HepG2 (cell line): ENCODE measurements at regions not wholly inside any gene's neighbourhood (a gene's known extent, or its start where the extent isn't known, plus 50 kb on each side); places are given as distances from the start of the nearest gene placed in this dataset.

ENCODE experiments used
- ATAC-seq: fragments of 200-7000 bp; cut with Tn5 transposase; 3 replicates; pipeline ENCODE4 v1.9.1; 2020; ENCODE audit warnings: mild to moderate bottlenecking, moderate library complexity
- BruUV-seq: library from RNA; stranded (reverse); fragments of 400-500 nt; replicated peaks from 2 replicates; lab custom pipeline; 2021; lab: Mats Ljungman, UMichigan
- CTCF ChIA-PET: fragments of 300-600 bp; formaldehyde crosslinking; extraction: SDS; loops from one replicate; lab custom pipeline; 2021; ENCODE audit warnings: low total read pairs, inconsistent platforms, low intra/inter-chr PET ratio; lab: Yijun Ruan, JAX
- POLR2A ChIA-PET: fragments of 350-600 bp; sonication (Branson Sonifier 250); formaldehyde crosslinking; loops from one replicate; lab custom pipeline; 2020; ENCODE audit warnings: antibody characterized with exemption, inconsistent platforms; lab: Yijun Ruan, JAX
- DNase-seq: peaks from one replicate; pipeline ENCODE4 v3.0.0-alpha.2; 2015; ENCODE audit warnings: low spot score
- FAIRE-seq: peaks from 3 replicates; lab custom pipeline; 2011; peaks lifted over from hg19 to GRCh38; lab: Jason Lieb, UNC
- H2AFZ ChIP-seq: one replicate; pipeline ENCODE4 v1.6.1; 2011; ENCODE audit warnings: low read length, inconsistent platforms
- H3K27ac ChIP-seq: fragments of 300-600 bp; 3 replicates; pipeline ENCODE4 v1.8.0; 2011; ENCODE audit warnings: mixed run types, mild to moderate bottlenecking, mixed read lengths, low read length, inconsistent platforms; ENCODE audit not compliant: insufficient read depth; ENCODE audit errors: extremely low read length
- H3K27me3 ChIP-seq, 2 experiments: fragments of 200-600 bp in 1 of 2; 2 replicates in 1 of 2; 3 replicates in 1 of 2; pipeline versions ENCODE4 v1.6.0 to v1.8.0; 2011; ENCODE audit warnings: low read length in 2 of 2, mild to moderate bottlenecking in 2 of 2, moderate library complexity in 2 of 2, inconsistent platforms in 1 of 2; ENCODE audit not compliant: insufficient read depth in 2 of 2, control insufficient read depth in 1 of 2
- H3K36me3 ChIP-seq, 2 experiments: fragments of 200-600 bp in 1 of 2; replicated peaks in 1 of 2; 2 replicates in 1 of 2; 3 replicates in 1 of 2; pipeline versions ENCODE4 v1.5.1 to v1.8.0; 2011; ENCODE audit warnings: low read length in 2 of 2, inconsistent platforms in 1 of 2; ENCODE audit not compliant: insufficient read depth in 2 of 2, control insufficient read depth in 1 of 2
- H3K4me1 ChIP-seq: 2 replicates; pipeline ENCODE4 v1.5.1; 2012; ENCODE audit warnings: low read length, inconsistent platforms; ENCODE audit not compliant: insufficient read depth
- H3K4me2 ChIP-seq: 2 replicates; pipeline ENCODE4 v1.6.0; 2011; ENCODE audit warnings: low read depth, low read length, inconsistent platforms
- H3K4me3 ChIP-seq, 3 experiments: fragments of 200-600 bp in 1 of 3; sonication (generic), shearing (Covaris generic) in 1 of 3; replicated peaks in 1 of 3; 2 replicates each; pipeline ENCODE4 v1.5.1; 2011 to 2016; ENCODE audit warnings: low read length in 3 of 3, inconsistent platforms in 2 of 3, low read depth in 2 of 3, mild to moderate bottlenecking in 2 of 3, control low read depth in 1 of 3, mixed read lengths in 1 of 3; ENCODE audit not compliant: insufficient read depth in 1 of 3
- H3K79me2 ChIP-seq: one replicate; pipeline ENCODE4 v1.6.1; 2011; ENCODE audit warnings: low read length, inconsistent platforms; ENCODE audit not compliant: insufficient read depth
- H3K9ac ChIP-seq: 2 replicates; pipeline ENCODE4 v1.6.0; 2011; ENCODE audit warnings: mild to moderate bottlenecking, low read depth, low read length, inconsistent platforms; ENCODE audit not compliant: insufficient read depth
- H3K9me3 ChIP-seq: 2 replicates; pipeline ENCODE4 v1.5.1; 2012; ENCODE audit warnings: mild to moderate bottlenecking, low read length
- H4K20me1 ChIP-seq: 2 replicates; pipeline ENCODE4 v1.6.0; 2011; ENCODE audit warnings: inconsistent platforms, mild to moderate bottlenecking, low read length, moderate library complexity; ENCODE audit not compliant: insufficient read depth
- ARHGAP35 ChIP-seq: sonication (generic); formaldehyde crosslinking; IDR thresholded peaks from 2 replicates; pipeline ENCODE4 v1.9.0; 2022; ENCODE audit warnings: mild to moderate bottlenecking, inconsistent platforms, moderate library complexity, missing genetic modification reagents, borderline replicate concordance
- HINFP ChIP-seq: sonication (generic); formaldehyde crosslinking; IDR thresholded peaks from 2 replicates; pipeline ENCODE4 v1.4.0; 2020; ENCODE audit warnings: low read depth, mild to moderate bottlenecking, missing genetic modification reagents
- MAFF ChIP-seq: IDR thresholded peaks from 2 replicates; pipeline ENCODE4 v1.6.1; 2011; ENCODE audit warnings: low read depth, low read length, improper control_type of control experiment
- MTA3 ChIP-seq: sonication (generic); formaldehyde crosslinking; IDR thresholded peaks from 2 replicates; pipeline ENCODE4 v1.4.0; 2020; ENCODE audit warnings: missing genetic modification reagents
- MXI1 ChIP-seq: IDR thresholded peaks from 3 replicates; pipeline ENCODE4 v1.6.1; 2012; ENCODE audit warnings: low read depth, low read length, inconsistent platforms, borderline replicate concordance
- PITX1 ChIP-seq: sonication (generic); formaldehyde crosslinking; IDR thresholded peaks from 2 replicates; pipeline ENCODE4 v1.5.1; 2020; ENCODE audit warnings: mild to moderate bottlenecking, missing genetic modification reagents
- ZBTB46 ChIP-seq: sonication (generic); formaldehyde crosslinking; IDR thresholded peaks from 2 replicates; pipeline ENCODE4 v1.4.0; 2020; ENCODE audit warnings: mild to moderate bottlenecking, missing genetic modification reagents, borderline replicate concordance
- ZHX1 ChIP-seq: sonication (generic); formaldehyde crosslinking; IDR thresholded peaks from 2 replicates; pipeline ENCODE4 v1.8.1; 2022; ENCODE audit warnings: low read depth, mild to moderate bottlenecking, missing genetic modification reagents
- ZNF18 ChIP-seq: sonication (generic); formaldehyde crosslinking; IDR thresholded peaks from 2 replicates; pipeline ENCODE4 v1.8.0; 2022; ENCODE audit warnings: mild to moderate bottlenecking, missing genetic modification reagents; ENCODE audit not compliant: insufficient replicate concordance
- ZNF275 ChIP-seq: sonication (generic); formaldehyde crosslinking; IDR thresholded peaks from 2 replicates; pipeline ENCODE4 v1.8.0; 2022; ENCODE audit warnings: missing genetic modification reagents, mild to moderate bottlenecking, inconsistent platforms, borderline replicate concordance
- ZNF34 ChIP-seq: sonication (generic); formaldehyde crosslinking; IDR thresholded peaks from 2 replicates; pipeline ENCODE4 v1.4.0; 2020; ENCODE audit warnings: mild to moderate bottlenecking, missing genetic modification reagents, borderline replicate concordance
- ZNF556 ChIP-seq: sonication (generic); formaldehyde crosslinking; IDR thresholded peaks from 2 replicates; pipeline ENCODE4 v1.4.0; 2020; ENCODE audit warnings: mild to moderate bottlenecking, missing genetic modification reagents, borderline replicate concordance
- WGBS: methylation state at CpG from one replicate; pipeline ENCODE4 v1.1.6; 2017; ENCODE audit warnings: low lambda C conversion rate; 5-methylcytosine and 5-hydroxymethylcytosine counted together
- in situ Hi-C: cut with HindIII; loops from 2 replicates; pipeline ENCODE4 v1.10.0; 2017; ENCODE audit warnings: low pct_unique_long_range_greater_than_20kb; ENCODE audit not compliant: extremely low pct_ligation_motif_present
- intact Hi-C: fragments of 100-400 bp; cut with micrococcal nuclease; formaldehyde crosslinking; loops from one replicate; pipeline ENCODE4 v1.10.0; 2022; ENCODE audit not compliant: unreplicated experiment

GRCh38 chr3:116815831-116816588 lies 106.4 kb downstream of the TUSC7 start:
- Histone ChIP-seq H3K79me2 (no peaks in the 10 kb centered on the region), H3K4me1 (no peaks in the 10 kb centered on the region), H3K9ac (no peak overlapping the region), H3K4me2 (no peak overlapping the region), H3K4me3 (no peak overlapping the region), H3K9me3 (no peaks in the 10 kb centered on the region; the same call in 1 of the 2 replicates), H2AFZ (no peak overlapping the region), H3K36me3 (no peaks in the 10 kb centered on the region), H4K20me1 (no peaks in the 10 kb centered on the region), H3K27ac (no peak overlapping the region), H3K27me3 (no peaks in the 10 kb centered on the region)
- CTCF ChIA-PET, result no interaction called here
- DNase-seq (no peak), ATAC-seq (no peak), FAIRE-seq (no peak)
- no TSS peak for BruUV-seq
- intact Hi-C loops, result no loop called here
- POLR2A ChIA-PET, result no interaction called here
- in situ Hi-C loops, result no loop called here
- TF ChIP-seq MTA3 (CRISPR knock-in tag), result no peak
- TF ChIP-seq HINFP (CRISPR knock-in tag), result no peak
- TF ChIP-seq ZNF18 (CRISPR knock-in tag), result no peak
- no peak for TF ChIP-seq MXI1
- no peak for TF ChIP-seq ZNF34 (CRISPR knock-in tag)
- TF ChIP-seq ZBTB46 (CRISPR knock-in tag), result no peak
- no peak for TF ChIP-seq ZHX1
- no peak for TF ChIP-seq ZNF556 (CRISPR knock-in tag)
- no peak for TF ChIP-seq PITX1 (CRISPR knock-in tag)
- TF ChIP-seq MAFF, result no peak
- no peak for TF ChIP-seq ARHGAP35
- no peak for TF ChIP-seq ZNF275
- WGBS, result 0% methylated on average over 5 of the region's 5 CpGs
